ENCODE measurements at regions not wholly inside any gene's neighbourhood (a gene's known extent, or its start where the extent isn't known, plus 50 kb on each side); places are given as distances from the start of the nearest gene placed in this dataset.

DNA sequence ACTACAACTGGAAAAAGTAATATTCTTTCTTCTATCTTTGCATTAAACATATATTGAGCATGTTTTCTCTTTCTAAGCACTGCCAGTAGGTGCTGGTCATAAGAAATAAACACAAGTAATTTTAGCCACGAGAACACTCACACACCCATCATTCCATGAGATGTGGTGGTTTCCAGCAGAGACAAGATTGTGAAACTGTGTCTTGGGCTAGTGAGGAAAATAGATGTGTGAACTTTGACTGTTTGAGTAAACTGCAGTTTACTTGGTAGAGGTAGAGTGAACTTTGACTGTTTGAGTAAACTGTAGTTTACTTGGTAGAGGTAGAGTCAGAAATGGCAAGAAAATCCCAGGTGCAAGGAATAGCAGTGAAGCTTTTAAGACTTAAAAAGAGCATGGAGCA, 300.9 kb upstream of the HS3ST1 start:
- Histone ChIP-seq H3K18ac (ENCODE audit: extremely low read depth, low read length) (no peak overlapping the region), H3K4me2 (ENCODE audit: insufficient read depth in 1 of 2, low read depth in 2 of 2, low read length in 2 of 2) (no peak overlapping the region), H3K4me1 (replicated peaks in 1 of 4; ENCODE audit: control insufficient read depth in 3 of 4, insufficient read depth in 4 of 4, low read length in 3 of 4) (no peaks in the 10 kb centered on the region), H3K23me2 (ENCODE audit: low read depth, low read length) (no peaks in the 10 kb centered on the region), H3K79me2 (ENCODE audit: control insufficient read depth in 1 of 2, insufficient read depth in 2 of 2, low read length in 2 of 2) (no peaks in the 10 kb centered on the region), H3K27ac (ENCODE audit: low read depth, low read length) (no peak overlapping the region), H3K14ac (ENCODE audit: insufficient read length) (no peak overlapping the region), H3K23ac (ENCODE audit: insufficient read length) (no peak overlapping the region), H4K8ac (ENCODE audit: extremely low read depth, insufficient read depth, low read length) (no peak overlapping the region), H3K36me3 (ENCODE audit: control insufficient read depth in 2 of 4, insufficient read depth in 4 of 4, low read length in 3 of 4) (no peaks in the 10 kb centered on the region), H4K20me1 (replicated peaks in 1 of 2; ENCODE audit: control insufficient read depth in 1 of 2, insufficient read depth in 2 of 2, low read length in 2 of 2) (no peaks in the 10 kb centered on the region), H3K9ac (replicated peaks in 1 of 4; ENCODE audit: extremely low read depth in 1 of 4, low read depth in 3 of 4, low read length in 3 of 4) (no peak overlapping the region), H2BK5ac (ENCODE audit: low read depth, low read length) (no peak overlapping the region), H3K4me3 (ENCODE audit: extremely low read depth in 1 of 4, insufficient read depth in 2 of 4, low read depth in 3 of 4, low read length in 4 of 4) (no peak overlapping the region), H2BK15ac (ENCODE audit: low read length) (no peak overlapping the region), H3K27me3 (replicated peaks in 1 of 4; ENCODE audit: control insufficient read depth in 3 of 4, extremely low read depth in 1 of 4, insufficient read depth in 3 of 4, low read length in 3 of 4) (no peaks in the 10 kb centered on the region), H2BK120ac (replicated peaks; ENCODE audit: low read depth, low read length) (no peak overlapping the region), H3K9me3 (ENCODE audit: insufficient read depth in 2 of 2, low read depth in 1 of 2, low read length in 1 of 2) (no peaks in the 10 kb centered on the region), H2BK12ac (ENCODE audit: low read depth, low read length) (no peak overlapping the region), H4K5ac (ENCODE audit: insufficient read length, low read depth, low read length) (no peak overlapping the region), H4K91ac (replicated peaks; ENCODE audit: insufficient read length, low read length) (no peak overlapping the region), H2AK5ac (ENCODE audit: low read depth, low read length) (no peak overlapping the region), H3K56ac (replicated peaks; ENCODE audit: insufficient read length, low read depth, low read length) (no peak overlapping the region), H2AFZ (ENCODE audit: low read length) (0 out of 2 replicates have a peak overlapping the region, but pooled peaks have one; percentile 33), H3K79me1 (ENCODE audit: low read depth, low read length) (no peaks in the 10 kb centered on the region), H3K4ac (replicated peaks; ENCODE audit: insufficient read length, low read depth, low read length) (no peak overlapping the region), H2BK20ac (ENCODE audit: low read length) (no peak overlapping the region)
- TF ChIP-seq SRF (IDR thresholded peaks at IDR 0.05; ENCODE audit: low read depth, low read length): no peak
- no peak for TF ChIP-seq KDM5A (IDR thresholded peaks at IDR 0.05; ENCODE audit: low read length)
- no peak for TF ChIP-seq PHF8 (conservative IDR thresholded peaks at IDR 0.05; ENCODE audit: low read depth, low read length)
- no peak for TF ChIP-seq RAD21 (IDR thresholded peaks at IDR 0.05 in 1 of 2, conservative IDR thresholded peaks at IDR 0.05 in 1 of 2; ENCODE audit: low read depth in 2 of 2, low read length in 2 of 2)
- TF ChIP-seq SIN3A (conservative IDR thresholded peaks at IDR 0.05 in 1 of 2, IDR thresholded peaks at IDR 0.05 in 1 of 2; ENCODE audit: low read depth in 1 of 2, low read length in 2 of 2): no peak
- no peak for TF ChIP-seq GTF2F1 (IDR thresholded peaks at IDR 0.05; ENCODE audit: borderline replicate concordance, low read depth, low read length)
- TF ChIP-seq RFX5 (IDR thresholded peaks at IDR 0.05; ENCODE audit: borderline replicate concordance, low read depth, low read length): no peak
- no peak for TF ChIP-seq RXRA (IDR thresholded peaks at IDR 0.05; ENCODE audit: insufficient read depth, low read depth, low read length)
- TF ChIP-seq HDAC2 (IDR thresholded peaks at IDR 0.05; ENCODE audit: borderline replicate concordance in 1 of 2, low read depth in 2 of 2, low read length in 2 of 2): no peak
- TF ChIP-seq GABPA (IDR thresholded peaks at IDR 0.05; ENCODE audit: borderline replicate concordance, insufficient read depth, low read length): no peak
- TF ChIP-seq TEAD4 (IDR thresholded peaks at IDR 0.05; ENCODE audit: low read depth, low read length): no peak
- no peak for FAIRE-seq
- WGBS, 2 experiments (ENCODE audit: extremely low coverage in 1 of 2, insufficient coverage in 1 of 2, insufficient read length in 1 of 2, insufficient replicate concordance in 2 of 2, low coverage in 1 of 2, low lambda C conversion rate in 2 of 2, missing lambda C conversion rate in 1 of 2): 94% methylated on average over 1 of the region's 1 CpG; no CpG with 5 or more reads in 1 of the 2 experiments
- DNase-seq (ENCODE audit: low read depth in 1 of 2, low spot score in 2 of 2): no peak
- CTCF ChIA-PET (ENCODE audit: partially characterized antibody): interaction anchor here (0.9 to 2.5 kb wide), 2 partner anchors 10 to 27 kb away, joined by 3 to 11 read pairs; no protein-coding TSS in a partner anchor
- POLR2A ChIA-PET (ENCODE audit: partially characterized antibody): no interaction called here
